ENCODE measurements at regions not wholly inside any gene's neighbourhood (a gene's known extent, or its start where the extent isn't known, plus 50 kb on each side); places are given as distances from the start of the nearest gene placed in this dataset.

DNA sequence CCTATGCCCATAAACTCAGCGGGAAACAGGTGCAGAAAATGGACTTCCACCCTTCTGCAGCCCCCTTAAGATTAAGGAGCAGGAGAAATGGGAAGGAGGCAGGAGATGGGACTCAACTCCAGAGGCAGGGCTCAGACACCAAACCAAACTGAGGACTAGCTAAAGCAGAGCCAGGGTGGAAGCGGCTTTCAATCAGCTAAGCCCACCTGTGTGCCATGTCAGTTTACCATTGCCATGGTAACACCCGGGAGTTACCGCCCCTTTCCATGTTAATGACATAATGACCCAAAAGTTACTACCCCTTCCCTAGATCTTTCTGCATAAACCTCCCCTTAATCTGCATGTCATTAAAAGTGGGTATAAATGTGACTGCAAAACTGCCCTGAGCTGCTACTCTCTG, 653.5 kb downstream of the PTPRU start:
- no peaks in the 10 kb centered on the region for H4K20me1 ChIP-seq (ENCODE audit: insufficient read depth)
- no peak for TF ChIP-seq EP300 (conservative IDR thresholded peaks at IDR 0.05; ENCODE audit: poor library complexity, severe bottlenecking)
- TF ChIP-seq REST (IDR thresholded peaks at IDR 0.05; ENCODE audit: borderline replicate concordance) = no peak
- no peak for TF ChIP-seq SMC3 (conservative IDR thresholded peaks at IDR 0.05; ENCODE audit: poor library complexity)
- TF ChIP-seq POLR2AphosphoS5 (IDR thresholded peaks at IDR 0.05) = no peak
- TF ChIP-seq EZH2 (IDR thresholded peaks at IDR 0.05; ENCODE audit: borderline replicate concordance, insufficient read depth, low read length, poor library complexity, severe bottlenecking) = no peak
- no peak for TF ChIP-seq RAD21 (conservative IDR thresholded peaks at IDR 0.05)
- no peak for TF ChIP-seq TAF1 (IDR thresholded peaks at IDR 0.05; ENCODE audit: low read depth)
- no peak for TF ChIP-seq MXI1 (conservative IDR thresholded peaks at IDR 0.05; ENCODE audit: poor library complexity, severe bottlenecking)
- no peak for TF ChIP-seq CTCF (IDR thresholded peaks at IDR 0.05; ENCODE audit: poor library complexity, severe bottlenecking)
- H3K9ac ChIP-seq (ENCODE audit: low read length) = no peak overlapping the region
- no peaks in the 10 kb centered on the region for H3K27me3 ChIP-seq (ENCODE audit: insufficient read depth, low read depth, low read length)
- H3K4me3 ChIP-seq (ENCODE audit: low read length) = no peak overlapping the region
- no peaks in the 10 kb centered on the region for H3K79me2 ChIP-seq (replicated peaks; ENCODE audit: insufficient read depth, low read length)
- H3F3A ChIP-seq (ENCODE audit: insufficient read depth, low read length, poor library complexity, severe bottlenecking) = no peaks in the 10 kb centered on the region
- H3K27ac ChIP-seq (ENCODE audit: low read length) = no peak overlapping the region
- no peaks in the 10 kb centered on the region for H3K9me3 ChIP-seq (ENCODE audit: low read length)
- no peaks in the 10 kb centered on the region for H3K36me3 ChIP-seq (ENCODE audit: insufficient read depth, low read length)
- no peaks in the 10 kb centered on the region for H3K9me2 ChIP-seq (ENCODE audit: insufficient read depth, low read length)
- H2AFZ ChIP-seq (ENCODE audit: low read depth, low read length) = no peak overlapping the region
- no peak overlapping the region for H3K4me2 ChIP-seq (ENCODE audit: low read length)

GRCh38 chr1:29884740-29885139, 648.4 kb downstream of the PTPRU start:
- H4K20me1 ChIP-seq (ENCODE audit: insufficient read depth) = no peaks in the 10 kb centered on the region
- no peak overlapping the region for H2AFZ ChIP-seq (ENCODE audit: low read depth, low read length)
- H3K4me2 ChIP-seq (ENCODE audit: low read length) = no peak overlapping the region
- no peak overlapping the region for H3K27ac ChIP-seq (ENCODE audit: low read length)
- H3K79me2 ChIP-seq (replicated peaks; ENCODE audit: insufficient read depth, low read length) = no peaks in the 10 kb centered on the region
- no peak overlapping the region for H3K9ac ChIP-seq (ENCODE audit: low read length)
- no peaks in the 10 kb centered on the region for H3K9me3 ChIP-seq (ENCODE audit: low read length)
- no peaks in the 10 kb centered on the region for H3K9me2 ChIP-seq (ENCODE audit: insufficient read depth, low read length)
- no peaks in the 10 kb centered on the region for H3F3A ChIP-seq (ENCODE audit: insufficient read depth, low read length, poor library complexity, severe bottlenecking)
- H3K4me3 ChIP-seq (ENCODE audit: low read length) = no peak overlapping the region
- TF ChIP-seq EP300 (conservative IDR thresholded peaks at IDR 0.05; ENCODE audit: poor library complexity, severe bottlenecking) = no peak
- TF ChIP-seq RAD21 (conservative IDR thresholded peaks at IDR 0.05) = no peak
- no peak for TF ChIP-seq TAF1 (IDR thresholded peaks at IDR 0.05; ENCODE audit: low read depth)
- no peak for TF ChIP-seq EZH2 (IDR thresholded peaks at IDR 0.05; ENCODE audit: borderline replicate concordance, insufficient read depth, low read length, poor library complexity, severe bottlenecking)
- TF ChIP-seq REST (IDR thresholded peaks at IDR 0.05; ENCODE audit: borderline replicate concordance) = no peak
- TF ChIP-seq MXI1 (conservative IDR thresholded peaks at IDR 0.05; ENCODE audit: poor library complexity, severe bottlenecking) = no peak
- TF ChIP-seq SMC3 (conservative IDR thresholded peaks at IDR 0.05; ENCODE audit: poor library complexity) = no peak
- no peak for TF ChIP-seq POLR2AphosphoS5 (IDR thresholded peaks at IDR 0.05)
- no peak for TF ChIP-seq CTCF (IDR thresholded peaks at IDR 0.05; ENCODE audit: poor library complexity, severe bottlenecking)
- no peaks in the 10 kb centered on the region for H3K36me3 ChIP-seq (ENCODE audit: insufficient read depth, low read length)
- no peaks in the 10 kb centered on the region for H3K27me3 ChIP-seq (ENCODE audit: insufficient read depth, low read depth, low read length)

All from neural cell (in vitro differentiated cells).